ENCODE measurements at regions not wholly inside any gene's neighbourhood (a gene's known extent, or its start where the extent isn't known, plus 50 kb on each side); places are given as distances from the start of the nearest gene placed in this dataset.

DNA sequence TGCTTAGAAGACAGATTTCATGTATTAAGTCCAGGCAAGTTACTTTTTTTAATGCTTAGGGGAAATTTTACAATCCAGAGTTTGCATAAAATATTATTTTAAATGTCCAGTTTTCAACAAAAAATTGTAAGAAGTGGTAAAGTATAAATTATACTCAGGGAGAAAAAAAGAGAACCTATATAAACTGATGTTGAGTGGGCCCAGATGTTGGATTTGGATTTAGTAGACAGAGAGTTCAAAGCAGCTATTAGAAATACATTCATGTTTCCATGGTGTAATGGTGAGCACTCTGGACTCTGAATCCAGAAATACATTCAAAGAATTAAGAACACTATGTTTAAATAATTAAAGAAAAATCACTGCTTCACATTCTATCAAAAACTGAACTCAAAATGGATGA lies 349.9 kb upstream of the ZNF507 start:
- TF ChIP-seq, protein P1, sequence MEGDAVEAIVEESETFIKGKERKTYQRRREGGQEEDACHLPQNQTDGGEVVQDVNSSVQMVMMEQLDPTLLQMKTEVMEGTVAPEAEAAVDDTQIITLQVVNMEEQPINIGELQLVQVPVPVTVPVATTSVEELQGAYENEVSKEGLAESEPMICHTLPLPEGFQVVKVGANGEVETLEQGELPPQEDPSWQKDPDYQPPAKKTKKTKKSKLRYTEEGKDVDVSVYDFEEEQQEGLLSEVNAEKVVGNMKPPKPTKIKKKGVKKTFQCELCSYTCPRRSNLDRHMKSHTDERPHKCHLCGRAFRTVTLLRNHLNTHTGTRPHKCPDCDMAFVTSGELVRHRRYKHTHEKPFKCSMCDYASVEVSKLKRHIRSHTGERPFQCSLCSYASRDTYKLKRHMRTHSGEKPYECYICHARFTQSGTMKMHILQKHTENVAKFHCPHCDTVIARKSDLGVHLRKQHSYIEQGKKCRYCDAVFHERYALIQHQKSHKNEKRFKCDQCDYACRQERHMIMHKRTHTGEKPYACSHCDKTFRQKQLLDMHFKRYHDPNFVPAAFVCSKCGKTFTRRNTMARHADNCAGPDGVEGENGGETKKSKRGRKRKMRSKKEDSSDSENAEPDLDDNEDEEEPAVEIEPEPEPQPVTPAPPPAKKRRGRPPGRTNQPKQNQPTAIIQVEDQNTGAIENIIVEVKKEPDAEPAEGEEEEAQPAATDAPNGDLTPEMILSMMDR (IDR thresholded peaks at IDR 0.05): no peak
- TF ChIP-seq POLR2A (IDR thresholded peaks at IDR 0.05) (no peak), EP300 (IDR thresholded peaks at IDR 0.05) (no peak)

All from upper lobe of left lung (tissue), 4 donors.